Activated T-helper 1 cell treated with anti-CD3 and anti-CD28 coated beads, Interleukin-2, amount 50 U/mL, for 16 hours (primary cell): ENCODE measurements at regions not wholly inside any gene's neighbourhood (a gene's known extent, or its start where the extent isn't known, plus 50 kb on each side); places are given as distances from the start of the nearest gene placed in this dataset.

Experiments used
- DNase-seq, 2 donors: peaks; one replicate each; pipeline ENCODE4 v3.0.0-alpha.2; 2020; ENCODE audit warnings: low read depth in 1 of 2, low spot score in 1 of 2

GRCh38 chr6:150651808-150652470, 52.3 kb downstream of the PLEKHG1 start:
- no peak for DNase-seq

- no peak for DNase-seq
These were observed 53.3 kb downstream of the PLEKHG1 start for GRCh38 chr6:150652848-150653613.

GRCh38 chr6:150654608-150655007, 54.9 kb downstream of the PLEKHG1 start:
- DNase-seq = no peak

GRCh38 chr6:150656156-150656555, 56.5 kb downstream of the PLEKHG1 start:
- DNase-seq = no peak

GRCh38 chr6:150658421-150658820, 58.7 kb downstream of the PLEKHG1 start:
- DNase-seq = no peak

GRCh38 chr6:150659046-150659763, 59.5 kb downstream of the PLEKHG1 start:
- no peak for DNase-seq

GRCh38 chr6:150661216-150662007, 61.7 kb downstream of the PLEKHG1 start:
- DNase-seq = no peak

GRCh38 chr6:150662814-150663213, 63.1 kb downstream of the PLEKHG1 start:
- no peak for DNase-seq

- no peak for DNase-seq
These were observed 64.4 kb downstream of the PLEKHG1 start for GRCh38 chr6:150664091-150664490.

- no peak for DNase-seq
These were observed 66.4 kb downstream of the PLEKHG1 start for GRCh38 chr6:150666071-150666470.

- no peak for DNase-seq
These were observed 67.7 kb downstream of the PLEKHG1 start for GRCh38 chr6:150667359-150667758.

GRCh38 chr6:150667977-150668716, 68.5 kb downstream of the PLEKHG1 start:
- no peak for DNase-seq

GRCh38 chr6:150668900-150669302, 69.2 kb downstream of the PLEKHG1 start:
- DNase-seq = no peak

GRCh38 chr6:150670311-150670710, 70.6 kb downstream of the PLEKHG1 start:
- no peak for DNase-seq

GRCh38 chr6:150672800-150673199, 73.1 kb downstream of the PLEKHG1 start:
- no peak for DNase-seq

GRCh38 chr6:150673720-150674346, 74.1 kb downstream of the PLEKHG1 start:
- DNase-seq = no peak

- DNase-seq = no peak
These were observed 76.7 kb downstream of the PLEKHG1 start for GRCh38 chr6:150676344-150676743.

GRCh38 chr6:150676772-150677171, 77.1 kb downstream of the PLEKHG1 start:
- DNase-seq = no peak

GRCh38 chr6:150680510-150680909, 80.8 kb downstream of the PLEKHG1 start:
- no peak for DNase-seq
